MG63 (cell line): ENCODE measurements at regions not wholly inside any gene's neighbourhood (a gene's known extent, or its start where the extent isn't known, plus 50 kb on each side); places are given as distances from the start of the nearest gene placed in this dataset.
"Not testable (repeated sequence)": the region's sequence is repeated elsewhere in the genome, so short reads cannot be mapped to it uniquely, and the experiment has no call there.

ENCODE experiments used
- DNase-seq: peaks from one replicate; pipeline ENCODE4 v3.0.0-alpha.2; 2020
- H3K27me3 ChIP-seq: fragments of 250-450 bp; sonication (Bioruptor Pico); 2 replicates; pipeline ENCODE4 v1.5.1; 2020; ENCODE audit warnings: mild to moderate bottlenecking, moderate library complexity
- H3K36me3 ChIP-seq: fragments of 250-450 bp; sonication (Bioruptor Pico); 2 replicates; pipeline ENCODE4 v1.5.1; 2020; ENCODE audit warnings: mild to moderate bottlenecking, moderate library complexity
- H3K4me3 ChIP-seq: fragments of 250-450 bp; sonication (Bioruptor Pico); 2 replicates; pipeline ENCODE4 v1.5.1; 2020; ENCODE audit warnings: mild to moderate bottlenecking, moderate library complexity
- H3K9me3 ChIP-seq: fragments of 250-450 bp; sonication (Bioruptor Pico); 2 replicates; pipeline ENCODE4 v1.5.1; 2020; ENCODE audit warnings: mild to moderate bottlenecking, moderate library complexity

DNA sequence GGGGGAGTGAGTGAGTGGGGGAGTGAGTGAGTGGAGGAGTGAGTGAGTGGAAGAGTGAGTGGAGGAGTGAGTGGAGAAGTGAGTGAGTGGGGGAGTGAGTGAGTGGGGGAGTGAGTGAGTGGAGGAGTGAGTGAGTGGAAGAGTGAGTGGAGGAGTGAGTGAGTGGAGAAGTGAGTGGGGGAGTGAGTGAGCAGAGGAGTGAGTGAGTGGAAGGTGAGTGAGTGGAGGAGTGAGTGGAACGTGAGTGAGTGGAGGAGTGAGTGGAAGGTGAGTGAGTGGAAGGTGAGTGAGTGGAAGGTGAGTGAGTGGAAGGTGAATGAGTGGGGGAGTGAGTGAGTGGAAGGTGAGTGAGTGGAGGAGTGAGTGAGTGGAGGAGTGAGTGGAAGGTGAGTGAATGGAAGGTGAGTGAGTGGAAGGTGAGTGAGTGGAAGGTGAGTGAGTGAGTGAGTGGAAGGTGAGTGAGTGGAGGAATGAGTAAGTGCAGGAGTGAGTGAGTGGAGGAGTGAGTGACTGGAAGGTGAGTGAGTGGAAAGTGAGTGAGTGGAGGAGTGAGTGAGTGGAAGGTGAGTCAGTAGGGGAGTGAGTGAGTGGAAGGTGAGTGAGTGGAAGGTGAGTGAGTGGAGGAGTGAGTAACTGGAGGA, 62.4 kb upstream of the GZMB start:
- DNase-seq, H3K9me3 ChIP-seq, H3K27me3 ChIP-seq, H3K36me3 ChIP-seq, H3K4me3 ChIP-seq: not testable (repeated sequence)

DNA sequence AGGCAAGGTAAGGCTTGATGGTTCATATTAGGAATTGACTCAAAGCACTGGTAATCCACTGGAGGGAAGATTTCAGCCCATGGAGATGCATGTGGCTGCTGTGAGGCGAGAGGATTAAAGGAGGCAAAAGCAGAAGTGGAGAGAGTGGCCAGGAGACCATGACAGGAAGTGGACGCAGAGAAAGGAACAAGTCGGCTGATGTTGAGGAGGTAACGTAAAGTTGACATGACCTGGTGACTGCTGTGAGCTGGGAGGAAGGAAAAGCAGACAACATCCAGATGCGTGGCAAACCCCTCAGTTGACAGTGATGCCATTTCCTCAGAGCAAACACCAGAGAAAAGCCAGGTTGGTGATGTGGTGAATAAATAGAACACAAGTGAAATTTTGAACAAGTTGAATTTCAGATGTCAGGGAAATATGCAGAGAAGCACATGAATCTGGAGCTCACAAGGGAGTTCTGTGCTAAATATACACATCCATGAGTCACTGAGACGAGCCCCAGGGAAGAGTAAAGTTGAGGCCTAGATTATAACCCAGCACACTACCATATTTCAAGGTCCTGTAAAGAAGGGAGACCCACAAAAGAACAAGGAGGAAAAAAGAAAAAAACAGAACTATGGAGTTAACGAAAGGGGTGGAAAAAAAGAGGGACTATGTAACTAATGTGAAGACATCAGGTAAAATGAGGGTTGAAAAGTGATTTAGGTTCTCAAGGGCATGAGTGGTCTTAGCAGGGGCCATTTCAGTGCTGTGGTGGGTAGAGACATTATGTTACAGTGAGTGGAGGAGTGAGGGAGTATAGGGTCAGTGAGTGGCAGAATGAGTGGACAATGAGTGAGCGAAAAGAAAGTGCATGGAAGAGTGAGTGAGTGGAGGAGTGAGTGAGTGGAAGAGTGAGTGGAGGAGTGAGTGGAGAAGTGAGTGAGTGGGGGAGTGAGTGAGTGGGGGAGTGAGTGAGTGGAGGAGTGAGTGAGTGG, 61.6 kb upstream of the GZMB start:
- H3K4me3 ChIP-seq: no peak overlapping the region
- H3K9me3 ChIP-seq: no peaks in the 10 kb centered on the region
- no peaks in the 10 kb centered on the region for H3K36me3 ChIP-seq
- H3K27me3 ChIP-seq: no peaks in the 10 kb centered on the region
- DNase-seq: no peak

DNA sequence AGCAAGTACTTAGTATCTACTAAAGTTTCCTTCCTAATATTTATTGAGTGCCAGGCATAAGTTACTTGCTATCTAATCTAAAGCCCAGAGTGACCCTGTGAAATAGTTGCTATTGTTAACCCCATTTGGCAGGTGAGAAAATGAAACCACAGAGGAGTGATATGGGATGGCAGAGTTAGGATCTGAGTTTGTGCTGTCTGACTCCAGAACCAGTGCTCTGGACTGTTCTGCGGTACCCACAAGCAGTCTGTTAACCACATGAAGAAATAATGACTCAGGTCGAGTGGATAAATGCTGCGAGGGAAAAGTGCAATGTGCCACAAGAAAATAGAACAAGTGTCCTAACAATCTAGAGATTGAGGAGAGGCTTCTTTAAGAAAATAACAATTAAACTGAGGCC, 60.7 kb upstream of the GZMB start:
- Histone ChIP-seq H3K27me3 (no peaks in the 10 kb centered on the region), H3K36me3 (no peaks in the 10 kb centered on the region), H3K9me3 (no peaks in the 10 kb centered on the region), H3K4me3 (no peak overlapping the region)
- DNase-seq: no peak

DNA sequence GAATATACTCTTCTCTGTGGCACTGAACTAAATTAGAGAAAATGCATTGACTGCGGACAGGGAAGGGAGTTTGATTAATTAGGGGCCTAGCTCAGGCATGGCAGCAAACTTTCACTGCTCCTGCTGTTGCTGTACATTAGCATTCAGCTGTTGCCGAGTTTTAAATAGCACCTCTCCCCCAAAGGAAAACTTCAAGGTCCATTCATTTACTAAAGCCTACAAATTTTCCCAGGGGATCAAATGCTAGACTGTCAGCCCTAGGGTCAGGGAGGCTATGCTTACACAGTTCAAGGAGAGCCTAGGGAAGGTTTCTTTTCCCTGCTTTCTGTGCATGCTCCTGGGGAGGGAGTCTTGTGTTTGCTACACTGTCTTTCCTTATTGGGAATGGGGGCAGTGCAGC, 60.0 kb upstream of the GZMB start:
- H3K9me3 ChIP-seq: no peaks in the 10 kb centered on the region
- H3K27me3 ChIP-seq: no peaks in the 10 kb centered on the region
- no peak for DNase-seq

DNA sequence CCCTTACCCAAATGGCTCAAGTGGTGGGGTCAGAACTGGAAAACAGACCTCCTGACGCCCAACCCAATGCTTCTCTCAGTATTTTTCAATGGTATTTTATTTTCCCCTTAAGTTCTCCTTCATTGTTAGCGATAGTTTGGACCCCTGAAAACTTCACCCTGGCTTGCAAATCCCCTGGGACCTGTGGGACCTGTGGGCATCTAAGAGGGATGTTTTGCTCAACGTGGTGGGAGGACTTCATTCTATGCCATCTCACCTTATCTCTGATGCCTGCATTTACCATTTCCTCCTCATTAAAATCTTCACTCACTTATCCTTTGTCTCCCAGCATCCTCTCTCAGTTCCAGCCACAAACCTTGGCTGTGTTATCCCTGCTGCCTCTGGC, 59.4 kb upstream of the GZMB start:
- DNase-seq: no peak
- Histone ChIP-seq H3K36me3 (no peaks in the 10 kb centered on the region), H3K27me3 (no peaks in the 10 kb centered on the region)

More for the DNA sequence above, 60.0 kb upstream of the GZMB start:
- Histone ChIP-seq H3K36me3 (no peaks in the 10 kb centered on the region), H3K4me3 (no peak overlapping the region)

DNA sequence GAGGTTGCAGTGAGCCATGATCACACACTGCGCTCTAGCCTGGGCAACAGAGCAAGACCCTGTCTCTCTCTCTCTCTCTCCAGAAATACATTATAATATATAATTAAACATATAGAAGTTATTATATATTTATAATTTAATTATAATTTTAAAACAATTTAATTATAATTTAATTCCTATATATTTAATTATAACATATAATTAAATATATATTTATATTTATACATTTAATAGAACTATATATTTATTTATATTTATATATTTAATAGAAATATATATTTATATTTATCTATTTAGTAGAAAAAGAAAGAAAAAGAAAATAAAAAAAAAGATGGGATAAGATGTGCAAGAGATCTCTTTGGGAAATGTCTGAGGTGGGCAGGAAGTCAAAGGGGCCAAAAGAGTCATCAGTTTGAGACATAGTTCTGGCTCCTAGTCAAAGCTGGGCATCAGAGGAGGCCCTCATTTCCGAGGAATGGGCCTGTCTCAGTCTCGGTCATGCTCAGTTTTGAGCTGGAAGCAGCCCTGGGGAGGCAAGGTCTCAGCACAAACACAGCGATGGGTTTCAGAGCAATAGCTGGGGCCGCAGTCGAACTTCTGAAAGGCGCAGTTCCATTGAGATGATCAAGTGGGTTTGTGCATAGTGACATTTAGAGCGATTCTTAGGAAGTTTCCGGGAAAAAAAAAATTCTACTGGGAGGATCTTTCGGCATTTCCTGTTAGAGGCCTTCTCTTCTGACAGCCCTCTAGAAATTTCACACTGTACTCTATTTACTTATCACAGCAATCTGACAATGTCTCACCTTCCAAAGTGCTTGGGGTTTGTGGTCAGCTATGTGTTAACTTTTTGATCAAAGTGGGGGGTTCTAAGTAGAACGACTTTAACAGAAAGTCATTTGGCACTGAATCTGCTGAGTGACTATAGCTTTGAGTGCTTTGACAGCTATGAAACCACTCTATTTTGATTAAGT, 58.7 kb upstream of the GZMB start:
- H3K4me3 ChIP-seq: no peak overlapping the region
- no peaks in the 10 kb centered on the region for H3K36me3 ChIP-seq
- H3K27me3 ChIP-seq: no peaks in the 10 kb centered on the region
- H3K9me3 ChIP-seq: no peaks in the 10 kb centered on the region
- no peak for DNase-seq

More for the DNA sequence above, 59.4 kb upstream of the GZMB start:
- H3K9me3 ChIP-seq: no peaks in the 10 kb centered on the region
- no peak overlapping the region for H3K4me3 ChIP-seq

DNA sequence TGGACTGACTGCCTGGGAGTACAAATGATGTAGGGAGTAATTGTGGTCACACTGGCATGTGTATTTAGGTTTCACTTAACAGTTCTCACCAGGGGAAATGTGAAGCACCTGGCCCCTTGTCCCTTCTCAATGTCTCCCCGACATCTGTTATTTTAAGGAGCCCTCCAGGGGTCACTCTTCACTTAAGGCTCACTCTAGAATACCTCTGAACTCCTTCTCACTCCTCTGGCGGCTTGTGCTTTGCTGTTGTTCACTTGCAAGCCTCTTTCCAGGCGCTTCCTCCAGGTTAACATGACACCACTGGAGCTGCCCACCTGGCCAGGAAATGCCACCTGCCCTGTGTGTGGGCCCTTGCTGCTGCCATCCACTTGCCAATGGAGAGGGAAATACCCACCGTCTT, 56.5 kb upstream of the GZMB start:
- H3K9me3 ChIP-seq: no peaks in the 10 kb centered on the region
- H3K36me3 ChIP-seq: no peaks in the 10 kb centered on the region
- no peak for DNase-seq
- no peaks in the 10 kb centered on the region for H3K27me3 ChIP-seq
- no peak overlapping the region for H3K4me3 ChIP-seq

DNA sequence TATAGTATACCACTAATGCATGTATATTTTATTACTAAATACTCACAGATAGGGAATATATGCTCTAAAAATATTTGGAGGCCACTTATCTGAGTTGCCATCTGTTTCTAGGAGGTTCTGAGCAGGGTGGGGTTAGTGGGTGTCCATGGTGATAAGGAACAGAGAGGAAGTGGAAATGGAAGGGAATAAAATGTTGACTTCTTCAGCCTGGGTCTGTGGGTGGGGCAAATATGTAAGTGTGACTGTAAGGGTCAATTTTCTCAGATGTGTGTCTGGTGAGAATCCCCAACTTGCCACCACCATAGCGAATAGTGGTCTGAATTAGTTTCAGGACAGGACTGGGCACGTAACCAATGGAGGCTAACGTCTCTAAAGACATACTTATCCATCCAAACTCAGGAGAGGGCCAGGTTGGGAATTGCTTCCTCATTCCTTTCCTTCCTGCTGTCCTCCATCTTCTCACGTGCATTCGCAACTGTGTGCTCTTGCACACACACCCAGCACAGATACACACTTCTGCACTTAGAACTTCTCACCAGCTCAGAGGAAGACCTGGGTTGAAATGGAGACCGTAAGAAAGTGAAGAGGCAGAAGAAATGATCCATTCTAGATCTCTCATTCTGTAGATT, 54.2 kb upstream of the GZMB start:
- Histone ChIP-seq H3K36me3 (no peaks in the 10 kb centered on the region), H3K9me3 (no peaks in the 10 kb centered on the region), H3K4me3 (no peak overlapping the region), H3K27me3 (no peaks in the 10 kb centered on the region)
- DNase-seq: no peak
